SK-N-SH (cell line): ENCODE measurements at regions not wholly inside any gene's neighbourhood (a gene's known extent, or its start where the extent isn't known, plus 50 kb on each side); places are given as distances from the start of the nearest gene placed in this dataset.

Source experiments
- CTCF ChIA-PET: fragments of 300-600, 350-600 bp; formaldehyde crosslinking; extraction: SDS; loops from one replicate; lab custom pipeline; 2021; lab: Yijun Ruan, JAX
- POLR2A ChIA-PET: fragments of 350-600 bp; sonication (Branson Sonifier 250); formaldehyde crosslinking; extraction: SDS; loops from one replicate; lab custom pipeline; 2020; ENCODE audit warnings: antibody characterized with exemption, inconsistent platforms; lab: Yijun Ruan, JAX
- DNase-seq: peaks from one replicate; pipeline ENCODE4 v3.0.0; 2012
- H2AFZ ChIP-seq: fragments of 200-600 bp; sonication (generic); 2 replicates; pipeline ENCODE4 v1.8.1; 2016; ENCODE audit warnings: antibody characterized with exemption, mild to moderate bottlenecking, low read depth
- H3F3A ChIP-seq: fragments of 200-600 bp; sonication (generic); replicated peaks from 2 replicates; pipeline ENCODE3; 2016; ENCODE audit warnings: antibody characterized with exemption, mild to moderate bottlenecking; ENCODE audit not compliant: insufficient read depth
- H3K27ac ChIP-seq, 2 experiments: fragments of 200-500 bp in 1 of 2; fragments of 200-600 bp in 1 of 2; sonication (Bioruptor generic) in 1 of 2; sonication (generic), shearing (Covaris generic) in 1 of 2; 2 replicates each; pipeline versions ENCODE4 v1.5.1 to v1.6.1; 2014 to 2016; ENCODE audit warnings: low read depth in 2 of 2, inconsistent platforms in 1 of 2, low read length in 1 of 2, mild to moderate bottlenecking in 1 of 2, mixed read lengths in 1 of 2
- H3K27me3 ChIP-seq: fragments of 200-600 bp; sonication (generic), shearing (Covaris generic); 2 replicates; pipeline ENCODE4 v1.6.1; 2016; ENCODE audit warnings: mixed run types; ENCODE audit not compliant: insufficient read depth
- H3K36me3 ChIP-seq, 2 experiments: fragments of 200-500 bp in 1 of 2; fragments of 200-600 bp in 1 of 2; sonication (Bioruptor generic) in 1 of 2; sonication (generic) in 1 of 2; replicated peaks in 1 of 2; 2 replicates each; pipeline versions ENCODE3 to v1.5.1; 2014 to 2016; ENCODE audit warnings: low read length in 1 of 2, mild to moderate bottlenecking in 1 of 2; ENCODE audit not compliant: insufficient read depth in 2 of 2, control insufficient read depth in 1 of 2
- H3K4me1 ChIP-seq, 2 experiments: fragments of 200-500 bp in 1 of 2; fragments of 200-600 bp in 1 of 2; sonication (Bioruptor generic) in 1 of 2; sonication (generic), shearing (Covaris generic) in 1 of 2; 2 replicates each; pipeline versions ENCODE4 v1.5.1 to v1.6.1; 2014 to 2016; ENCODE audit warnings: low read depth in 1 of 2, low read length in 1 of 2, mixed run types in 1 of 2; ENCODE audit not compliant: insufficient read depth in 2 of 2, control insufficient read depth in 1 of 2
- H3K4me2 ChIP-seq: fragments of 200-600 bp; sonication (generic), shearing (Covaris generic); 2 replicates; pipeline ENCODE4 v1.6.1; 2017; ENCODE audit warnings: mixed run types
- H3K4me3 ChIP-seq, 2 experiments: fragments of 200-500 bp in 1 of 2; fragments of 200-600 bp in 1 of 2; sonication (Bioruptor generic) in 1 of 2; sonication (generic), shearing (Covaris generic) in 1 of 2; 2 replicates each; pipeline versions ENCODE4 v1.5.1 to v1.8.1; 2014 to 2016; ENCODE audit warnings: low read depth in 2 of 2, inconsistent platforms in 1 of 2, low read length in 1 of 2, mild to moderate bottlenecking in 1 of 2, mixed read lengths in 1 of 2, moderate library complexity in 1 of 2
- H3K79me2 ChIP-seq: fragments of 200-600 bp; sonication (generic); 2 replicates; pipeline ENCODE4 v1.8.1; 2017; ENCODE audit warnings: mild to moderate bottlenecking; ENCODE audit not compliant: insufficient read depth
- H3K9ac ChIP-seq: fragments of 200-600 bp; sonication (generic); 2 replicates; pipeline ENCODE4 v1.6.1; 2017; ENCODE audit warnings: mixed run types
- H3K9me2 ChIP-seq: fragments of 200-600 bp; sonication (generic); 2 replicates; pipeline ENCODE4 v1.6.1; 2017; ENCODE audit warnings: mixed run types
- H3K9me3 ChIP-seq: fragments of 200-600 bp; sonication (generic); 2 replicates; pipeline ENCODE4 v1.6.1; 2017; ENCODE audit warnings: mixed run types, mild to moderate bottlenecking, moderate library complexity
- H4K20me1 ChIP-seq: fragments of 200-600 bp; sonication (generic); 2 replicates; pipeline ENCODE4 v1.6.1; 2017; ENCODE audit warnings: mild to moderate bottlenecking, mixed run types; ENCODE audit not compliant: insufficient read depth
- CTCF ChIP-seq: fragments of 200-600 bp; sonication (generic); IDR thresholded peaks from 2 replicates; pipeline ENCODE4 v1.6.1; 2017; ENCODE audit warnings: antibody characterized with exemption, mild to moderate bottlenecking, moderate library complexity
- EP300 ChIP-seq, 2 experiments: IDR thresholded peaks; 2 replicates each; pipeline versions ENCODE4 v1.4.0 to v1.6.1; 2012; ENCODE audit warnings: borderline replicate concordance in 1 of 2, low read depth in 1 of 2, low read length in 1 of 2
- EZH2phosphoT487 ChIP-seq: fragments of 200-600 bp; sonication (generic); IDR thresholded peaks from 2 replicates; pipeline ENCODE4 v1.6.1; 2017; ENCODE audit warnings: low read depth, mixed run types, mild to moderate bottlenecking, antibody characterized with exemption, moderate library complexity, borderline replicate concordance
- FOXJ3 ChIP-seq: sonication (generic); formaldehyde crosslinking; IDR thresholded peaks from 2 replicates; pipeline ENCODE4 v1.5.1; 2020; ENCODE audit warnings: mild to moderate bottlenecking, missing genetic modification reagents
- FOXM1 ChIP-seq: IDR thresholded peaks from 2 replicates; pipeline ENCODE4 v1.4.0; 2012; ENCODE audit warnings: low read depth, mild to moderate bottlenecking
- GABPA ChIP-seq: IDR thresholded peaks from 2 replicates; pipeline ENCODE4 v1.4.0; 2012; ENCODE audit warnings: low read depth, mild to moderate bottlenecking
- MEF2A ChIP-seq: IDR thresholded peaks from 2 replicates; pipeline ENCODE4 v1.4.0; 2012; ENCODE audit warnings: low read depth, borderline replicate concordance
- MXI1 ChIP-seq: IDR thresholded peaks from 2 replicates; pipeline ENCODE4 v1.6.1; 2012; ENCODE audit warnings: mild to moderate bottlenecking, low read depth, low read length, improper control_type of control experiment
- POLR2AphosphoS5 ChIP-seq: IDR thresholded peaks from 2 replicates; pipeline ENCODE4 v1.6.1; 2012; ENCODE audit warnings: low read depth, low read length
- RAD21 ChIP-seq: IDR thresholded peaks from 2 replicates; pipeline ENCODE4 v1.6.1; 2012; ENCODE audit warnings: mild to moderate bottlenecking, low read length
- RFX5 ChIP-seq: IDR thresholded peaks from 2 replicates; pipeline ENCODE4 v1.6.1; 2012; ENCODE audit warnings: mild to moderate bottlenecking, improper control_type of control experiment, low read length
- SMC3 ChIP-seq: IDR thresholded peaks from 2 replicates; pipeline ENCODE4 v1.6.1; 2012; ENCODE audit warnings: low read depth, low read length, improper control_type of control experiment
- TAF1 ChIP-seq: IDR thresholded peaks from 2 replicates; pipeline ENCODE4 v1.6.1; 2012; ENCODE audit warnings: low read depth, mild to moderate bottlenecking, low read length, moderate library complexity, borderline replicate concordance
- TCF12 ChIP-seq: IDR thresholded peaks from 2 replicates; pipeline ENCODE4 v1.4.0; 2012
- TEAD4 ChIP-seq: IDR thresholded peaks from 2 replicates; pipeline ENCODE4 v1.4.0; 2012; ENCODE audit warnings: mild to moderate bottlenecking, borderline replicate concordance; ENCODE audit not compliant: insufficient read depth
- WGBS: methylation state at CpG from one replicate; pipeline ENCODE4 v1.1.6; 2017; ENCODE audit warnings: low lambda C conversion rate; 5-methylcytosine and 5-hydroxymethylcytosine counted together
- TF ChIP-seq, protein P1 (sequence below): fragments of 150-350 bp; IDR thresholded peaks from 2 replicates; pipeline ENCODE4 v1.6.1; 2017; ENCODE audit warnings: antibody characterized with exemption, low read length, low read depth, borderline replicate concordance

- Histone ChIP-seq H3K9me3 (peaks cover 5% of the 10 kb centered on the region; the same call in 1 of the 2 replicates), H3K79me2 (no peaks in the 10 kb centered on the region), H2AFZ (no peak overlapping the region), H3K4me2 (no peak overlapping the region), H3K9me2 (no peaks in the 10 kb centered on the region), H3F3A (no peaks in the 10 kb centered on the region), H3K36me3 (no peaks in the 10 kb centered on the region), H3K9ac (no peak overlapping the region), H3K27ac (no peak overlapping the region), H3K4me3 (no peak overlapping the region), H3K27me3 (no peaks in the 10 kb centered on the region), H4K20me1 (no peaks in the 10 kb centered on the region), H3K4me1 (no peaks in the 10 kb centered on the region; a peak in 2 of 4 replicates)
- 57% methylated on average over 5 of the region's 5 CpGs for WGBS
- TF ChIP-seq, protein P1, sequence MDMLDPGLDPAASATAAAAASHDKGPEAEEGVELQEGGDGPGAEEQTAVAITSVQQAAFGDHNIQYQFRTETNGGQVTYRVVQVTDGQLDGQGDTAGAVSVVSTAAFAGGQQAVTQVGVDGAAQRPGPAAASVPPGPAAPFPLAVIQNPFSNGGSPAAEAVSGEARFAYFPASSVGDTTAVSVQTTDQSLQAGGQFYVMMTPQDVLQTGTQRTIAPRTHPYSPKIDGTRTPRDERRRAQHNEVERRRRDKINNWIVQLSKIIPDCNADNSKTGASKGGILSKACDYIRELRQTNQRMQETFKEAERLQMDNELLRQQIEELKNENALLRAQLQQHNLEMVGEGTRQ: no peak
- TF ChIP-seq SMC3: no peak
- no peak for TF ChIP-seq TAF1
- TF ChIP-seq MXI1: no peak
- no peak for TF ChIP-seq EP300 (IDR thresholded peaks at IDR 0.05; ENCODE audit: borderline replicate concordance in 1 of 2, low read depth in 1 of 2, low read length in 1 of 2)
- TF ChIP-seq FOXJ3 (CRISPR knock-in tag): no peak
- no peak for TF ChIP-seq MEF2A
- no peak for TF ChIP-seq TCF12
- TF ChIP-seq GABPA: no peak
- TF ChIP-seq RFX5: no peak
- TF ChIP-seq TEAD4: no peak
- no peak for TF ChIP-seq FOXM1
- TF ChIP-seq RAD21: no peak
- no peak for TF ChIP-seq POLR2AphosphoS5
- no peak for TF ChIP-seq EZH2phosphoT487
- no peak for DNase-seq
- POLR2A ChIA-PET: no interaction called here
- CTCF ChIA-PET: no interaction called here
Measured at GRCh38 chr4:187714957-187715356, 280.6 kb upstream of the ZFP42 start.

DNA sequence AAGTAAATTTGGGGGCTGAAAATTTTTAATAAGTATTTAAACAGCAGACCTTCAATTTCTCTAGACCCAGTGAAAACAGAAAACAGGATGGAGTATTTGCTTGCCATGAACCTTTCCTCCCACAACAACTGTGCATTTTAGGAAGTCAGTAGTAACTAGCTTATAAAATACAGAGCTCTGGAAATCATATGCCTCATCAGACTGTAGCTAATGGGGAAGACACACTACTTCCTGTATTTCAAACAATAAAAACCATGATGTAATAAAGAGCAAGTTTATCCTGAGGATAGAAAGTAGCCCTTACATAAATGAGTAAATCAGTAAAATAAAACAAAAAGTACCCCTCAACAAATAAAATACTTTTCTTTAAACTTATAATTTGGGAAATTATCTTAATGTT, 280.1 kb upstream of the ZFP42 start:
- Histone ChIP-seq H3K4me2 (no peak overlapping the region), H3K9me2 (no peaks in the 10 kb centered on the region), H3K4me1 (no peaks in the 10 kb centered on the region; a peak in 2 of 4 replicates), H4K20me1 (no peaks in the 10 kb centered on the region), H3K27me3 (no peaks in the 10 kb centered on the region), H2AFZ (no peak overlapping the region), H3K36me3 (no peaks in the 10 kb centered on the region), H3K27ac (no peak overlapping the region), H3K9ac (no peak overlapping the region), H3K4me3 (no peak overlapping the region), H3K79me2 (no peaks in the 10 kb centered on the region), H3K9me3 (0 out of 2 replicates have a peak, but pooled peaks cover 5% of the 10 kb centered on the region), H3F3A (no peaks in the 10 kb centered on the region)
- POLR2A ChIA-PET: no interaction called here
- no peak for DNase-seq
- TF ChIP-seq EZH2phosphoT487 (no peak), RAD21 (no peak), CTCF (no peak), TAF1 (no peak)
- CTCF ChIA-PET: no interaction called here
